Mesothelial cell of epicardium (in vitro differentiated cells): ENCODE measurements at regions not wholly inside any gene's neighbourhood (a gene's known extent, or its start where the extent isn't known, plus 50 kb on each side); places are given as distances from the start of the nearest gene placed in this dataset.
"Not testable (repeated sequence)": the region's sequence is repeated elsewhere in the genome, so short reads cannot be mapped to it uniquely, and the experiment has no call there.

Source experiments
- DNase-seq, 2 experiments: peaks; one replicate each; pipeline ENCODE4 v3.0.0; 2021; ENCODE audit warnings: low spot score in 2 of 2; ENCODE audit not compliant: unreplicated experiment in 2 of 2
- H3K27ac Mint-ChIP-seq: 2 replicates; pipeline ENCODE4 v1.8.0; 2021; ENCODE audit warnings: mixed read lengths
- H3K27me3 Mint-ChIP-seq: 2 replicates; pipeline ENCODE4 v1.8.0; 2021; ENCODE audit warnings: low read depth, mixed read lengths
- H3K36me3 Mint-ChIP-seq: 2 replicates; pipeline ENCODE4 v1.8.0; 2021; ENCODE audit warnings: mixed read lengths
- H3K4me1 Mint-ChIP-seq: 2 replicates; pipeline ENCODE4 v1.8.0; 2021; ENCODE audit warnings: mixed read lengths
- H3K4me3 Mint-ChIP-seq: 2 replicates; pipeline ENCODE4 v1.8.0; 2021; ENCODE audit warnings: mild to moderate bottlenecking, moderate library complexity, mixed read lengths
- H3K9me3 Mint-ChIP-seq: 2 replicates; pipeline ENCODE4 v1.8.0; 2021; ENCODE audit warnings: mixed read lengths
- TF ChIP-seq, protein P1 (sequence below): fragments of 200-600 bp; sonication (generic); IDR thresholded peaks from one replicate; pipeline ENCODE4 v1.5.0; 2021; ENCODE audit warnings: antibody characterized with exemption; ENCODE audit not compliant: unreplicated experiment

DNA sequence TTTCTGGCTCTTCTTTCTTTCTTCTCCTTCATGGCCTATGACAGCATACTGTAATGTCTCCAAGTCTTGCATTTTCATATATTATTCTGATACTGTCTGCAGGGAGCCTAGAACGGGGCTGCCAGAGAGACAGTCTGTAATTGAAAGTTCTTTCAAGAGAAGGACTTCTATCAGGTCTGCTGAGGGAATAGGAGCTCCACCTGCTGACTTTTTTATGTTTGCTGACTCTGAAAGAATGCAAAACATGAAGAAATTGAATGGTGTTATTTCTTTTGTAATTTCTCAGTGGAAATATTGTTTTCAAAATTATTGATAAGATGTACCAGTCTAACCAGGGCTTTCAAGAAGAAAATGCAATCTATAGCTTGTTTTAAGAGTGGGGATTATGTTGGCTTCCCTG, 121.9 kb upstream of the RFX3 start:
- no peak for DNase-seq
- Mint-ChIP-seq H3K9me3 (no peaks in the 10 kb centered on the region), H3K27ac (no peak overlapping the region), H3K4me3 (no peak overlapping the region), H3K27me3 (no peaks in the 10 kb centered on the region), H3K4me1 (peaks cover 6% of the 10 kb centered on the region), H3K36me3 (no peaks in the 10 kb centered on the region)
- TF ChIP-seq, protein P1, sequence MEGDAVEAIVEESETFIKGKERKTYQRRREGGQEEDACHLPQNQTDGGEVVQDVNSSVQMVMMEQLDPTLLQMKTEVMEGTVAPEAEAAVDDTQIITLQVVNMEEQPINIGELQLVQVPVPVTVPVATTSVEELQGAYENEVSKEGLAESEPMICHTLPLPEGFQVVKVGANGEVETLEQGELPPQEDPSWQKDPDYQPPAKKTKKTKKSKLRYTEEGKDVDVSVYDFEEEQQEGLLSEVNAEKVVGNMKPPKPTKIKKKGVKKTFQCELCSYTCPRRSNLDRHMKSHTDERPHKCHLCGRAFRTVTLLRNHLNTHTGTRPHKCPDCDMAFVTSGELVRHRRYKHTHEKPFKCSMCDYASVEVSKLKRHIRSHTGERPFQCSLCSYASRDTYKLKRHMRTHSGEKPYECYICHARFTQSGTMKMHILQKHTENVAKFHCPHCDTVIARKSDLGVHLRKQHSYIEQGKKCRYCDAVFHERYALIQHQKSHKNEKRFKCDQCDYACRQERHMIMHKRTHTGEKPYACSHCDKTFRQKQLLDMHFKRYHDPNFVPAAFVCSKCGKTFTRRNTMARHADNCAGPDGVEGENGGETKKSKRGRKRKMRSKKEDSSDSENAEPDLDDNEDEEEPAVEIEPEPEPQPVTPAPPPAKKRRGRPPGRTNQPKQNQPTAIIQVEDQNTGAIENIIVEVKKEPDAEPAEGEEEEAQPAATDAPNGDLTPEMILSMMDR, result no peak

DNA sequence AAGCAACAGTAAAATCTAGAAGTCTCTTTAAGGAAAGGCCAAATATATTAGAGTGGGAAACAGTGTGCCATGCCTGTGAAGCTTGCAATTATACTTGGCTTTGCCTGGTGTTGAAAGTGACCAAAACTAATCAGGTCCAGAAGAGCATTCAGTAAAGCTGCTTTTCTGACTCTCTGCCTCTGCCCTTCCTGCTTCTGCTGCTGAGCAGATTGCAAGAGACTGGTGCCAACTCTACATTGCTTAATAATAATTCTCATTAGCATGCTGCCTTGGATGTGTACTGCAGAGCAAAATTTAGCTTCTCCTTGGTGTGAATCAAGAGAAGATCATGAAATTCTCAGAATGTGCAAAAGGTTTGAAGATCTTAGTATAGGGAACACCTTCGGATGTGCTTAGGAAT, 120.4 kb upstream of the RFX3 start:
- TF ChIP-seq, protein P1, result no peak
- Mint-ChIP-seq H3K27me3 (no peaks in the 10 kb centered on the region), H3K9me3 (no peaks in the 10 kb centered on the region), H3K36me3 (no peaks in the 10 kb centered on the region), H3K27ac (no peak overlapping the region), H3K4me1 (peaks cover 6% of the 10 kb centered on the region), H3K4me3 (no peak overlapping the region)
- DNase-seq, result no peak

DNA sequence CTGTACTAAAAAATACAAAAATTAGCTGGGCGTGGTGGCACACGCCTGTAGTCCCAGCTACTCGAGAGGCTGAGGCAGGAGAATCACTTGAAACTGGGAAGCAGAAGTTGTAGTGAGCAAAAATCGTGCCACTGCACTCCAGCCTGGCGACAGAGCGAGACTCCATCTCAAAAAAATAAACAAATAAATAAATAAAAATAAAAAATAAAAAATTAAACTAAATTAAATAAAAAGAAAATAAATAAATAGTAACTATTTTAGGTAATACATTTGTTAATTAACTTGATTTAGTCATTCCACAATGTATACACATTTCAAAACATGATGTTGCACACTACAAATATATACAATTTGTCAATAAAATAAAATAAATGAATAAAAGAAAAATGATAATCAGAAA, 116.3 kb upstream of the RFX3 start:
- H3K9me3 Mint-ChIP-seq, result peaks cover 18% of the 10 kb centered on the region
- H3K27me3 Mint-ChIP-seq, H3K27ac Mint-ChIP-seq, DNase-seq, H3K4me3 Mint-ChIP-seq, H3K36me3 Mint-ChIP-seq, H3K4me1 Mint-ChIP-seq: not testable (repeated sequence)

DNA sequence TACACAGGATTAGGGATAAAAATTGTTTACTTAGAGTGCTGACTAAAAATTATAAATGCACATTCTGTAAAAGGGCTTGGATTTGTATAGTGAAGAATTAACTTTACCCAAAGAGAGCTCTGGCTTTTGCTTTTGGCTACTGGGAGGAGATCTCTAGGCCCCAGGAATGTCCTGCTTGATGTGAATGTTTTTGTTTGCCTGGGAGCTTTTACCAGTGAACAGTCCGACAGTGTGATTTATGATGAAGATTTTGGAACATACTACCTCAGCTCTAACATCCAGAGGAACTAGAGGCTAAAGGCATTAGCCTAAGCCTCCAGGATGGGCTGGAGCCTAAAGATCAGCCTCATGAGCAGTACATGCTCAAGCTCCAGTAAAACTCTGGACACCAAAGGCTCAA, 103.7 kb upstream of the RFX3 start:
- Mint-ChIP-seq H3K4me3 (no peak overlapping the region), H3K36me3 (peaks cover 6% of the 10 kb centered on the region), H3K9me3 (peaks cover 14% of the 10 kb centered on the region), H3K4me1 (peaks cover 4% of the 10 kb centered on the region), H3K27me3 (no peaks in the 10 kb centered on the region), H3K27ac (no peak overlapping the region)
- DNase-seq, result no peak
- TF ChIP-seq, protein P1, result no peak

DNA sequence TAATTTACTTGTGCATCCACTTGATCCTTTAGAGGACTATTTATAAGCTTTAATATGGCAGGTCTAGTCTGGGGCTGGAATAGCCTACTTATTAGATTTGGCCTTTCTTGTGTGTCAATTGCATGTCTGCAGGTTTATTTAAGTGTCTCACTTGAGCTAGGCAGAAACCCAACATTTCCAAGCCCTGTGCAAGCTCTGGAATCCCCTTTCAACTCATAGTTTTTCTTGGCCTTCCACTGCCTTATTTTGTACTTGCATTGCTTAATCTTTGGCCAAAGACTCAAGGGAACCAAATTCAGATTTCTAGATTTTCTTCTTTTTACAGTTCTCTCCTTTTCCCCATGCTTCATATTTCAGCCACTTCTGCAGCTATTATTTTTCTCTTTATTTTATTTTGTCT, 102.4 kb upstream of the RFX3 start:
- H3K4me1 Mint-ChIP-seq, result peaks cover 4% of the 10 kb centered on the region
- H3K9me3 Mint-ChIP-seq, result peaks cover 14% of the 10 kb centered on the region

DNA sequence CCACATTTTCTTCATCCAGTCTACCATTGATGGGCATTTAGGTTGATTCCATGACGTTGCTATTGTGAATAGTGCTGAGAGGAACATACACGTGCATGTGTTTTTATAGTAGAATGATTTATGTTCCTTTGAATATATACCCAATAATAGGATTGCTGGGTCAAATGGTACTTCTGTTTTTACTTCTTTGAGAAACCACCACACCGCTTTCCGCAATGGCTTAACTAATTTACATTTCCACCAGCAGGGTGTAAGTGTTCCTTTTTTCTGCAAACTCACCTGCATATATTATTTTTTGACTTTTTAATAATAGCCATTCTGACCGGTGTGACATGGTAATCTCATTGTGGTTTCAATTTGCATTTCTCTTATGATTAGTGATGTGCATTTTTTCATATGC, 82.2 kb upstream of the RFX3 start:
- Mint-ChIP-seq H3K9me3 (peaks cover 33% of the 10 kb centered on the region), H3K27me3 (no peaks in the 10 kb centered on the region), H3K4me1 (no peaks in the 10 kb centered on the region), H3K27ac (no peak overlapping the region), H3K4me3 (no peak overlapping the region), H3K36me3 (peaks cover 1% of the 10 kb centered on the region)
- TF ChIP-seq, protein P1, result no peak
- DNase-seq, result no peak

More for the DNA sequence above, 102.4 kb upstream of the RFX3 start:
- no peak overlapping the region for H3K27ac Mint-ChIP-seq
- TF ChIP-seq, protein P1, result no peak
- H3K27me3 Mint-ChIP-seq, result no peaks in the 10 kb centered on the region
- no peak for DNase-seq
- peaks cover 6% of the 10 kb centered on the region for H3K36me3 Mint-ChIP-seq
- H3K4me3 Mint-ChIP-seq, result no peak overlapping the region
